SK-N-SH (cell line): ENCODE measurements at regions not wholly inside any gene's neighbourhood (a gene's known extent, or its start where the extent isn't known, plus 50 kb on each side); places are given as distances from the start of the nearest gene placed in this dataset.

ENCODE experiments used
- CTCF ChIP-seq: fragments of 200-600 bp; sonication (generic); IDR thresholded peaks from 2 replicates; pipeline ENCODE4 v1.6.1; 2017; ENCODE audit warnings: antibody characterized with exemption, mild to moderate bottlenecking, moderate library complexity
- ELF1 ChIP-seq: IDR thresholded peaks from 2 replicates; pipeline ENCODE4 v1.4.0; 2012
- NRF1 ChIP-seq: IDR thresholded peaks from 2 replicates; pipeline ENCODE4 v1.6.1; 2012; ENCODE audit warnings: low read depth, mild to moderate bottlenecking, low read length
- PBX3 ChIP-seq: IDR thresholded peaks from 2 replicates; pipeline ENCODE4; 2012
- SIN3A ChIP-seq: IDR thresholded peaks from 2 replicates; pipeline ENCODE4 v1.6.1; 2012; ENCODE audit warnings: low read depth, mild to moderate bottlenecking, low read length, moderate library complexity, borderline replicate concordance
- SMC3 ChIP-seq: IDR thresholded peaks from 2 replicates; pipeline ENCODE4 v1.6.1; 2012; ENCODE audit warnings: low read depth, low read length, improper control_type of control experiment
- TAF1 ChIP-seq: IDR thresholded peaks from 2 replicates; pipeline ENCODE4 v1.6.1; 2012; ENCODE audit warnings: low read depth, mild to moderate bottlenecking, low read length, moderate library complexity, borderline replicate concordance
- TF ChIP-seq, protein P1 (sequence below): fragments of 150-350 bp; IDR thresholded peaks from 2 replicates; pipeline ENCODE4 v1.6.1; 2016; ENCODE audit warnings: mild to moderate bottlenecking, low read depth, low read length
- TF ChIP-seq, protein P2 (sequence below): IDR thresholded peaks from 2 replicates; pipeline ENCODE4 v1.4.0; 2012; ENCODE audit warnings: low read depth

DNA sequence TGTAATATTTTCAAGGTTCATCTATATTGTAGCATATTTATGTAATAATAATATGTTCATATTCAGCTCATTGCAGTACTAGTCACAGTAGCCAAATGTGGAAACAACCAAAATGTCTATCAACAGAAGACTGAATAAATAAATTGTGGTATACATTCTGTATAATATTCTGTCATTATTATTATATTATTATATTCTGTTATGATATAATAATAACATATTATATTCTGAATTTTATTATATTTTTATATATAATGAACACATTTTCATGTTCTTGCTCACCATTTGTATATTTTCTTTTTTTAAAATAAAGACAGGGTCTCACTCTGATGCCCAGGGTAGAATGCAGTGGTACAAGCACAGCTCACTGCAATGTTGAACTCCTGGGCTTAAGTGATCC, 91.2 kb upstream of the STARD3NL start:
- TF ChIP-seq ELF1 (no peak), CTCF (no peak), PBX3 (no peak), TAF1 (no peak), NRF1 (no peak), SMC3 (no peak), SIN3A (no peak)
- TF ChIP-seq, protein P1, sequence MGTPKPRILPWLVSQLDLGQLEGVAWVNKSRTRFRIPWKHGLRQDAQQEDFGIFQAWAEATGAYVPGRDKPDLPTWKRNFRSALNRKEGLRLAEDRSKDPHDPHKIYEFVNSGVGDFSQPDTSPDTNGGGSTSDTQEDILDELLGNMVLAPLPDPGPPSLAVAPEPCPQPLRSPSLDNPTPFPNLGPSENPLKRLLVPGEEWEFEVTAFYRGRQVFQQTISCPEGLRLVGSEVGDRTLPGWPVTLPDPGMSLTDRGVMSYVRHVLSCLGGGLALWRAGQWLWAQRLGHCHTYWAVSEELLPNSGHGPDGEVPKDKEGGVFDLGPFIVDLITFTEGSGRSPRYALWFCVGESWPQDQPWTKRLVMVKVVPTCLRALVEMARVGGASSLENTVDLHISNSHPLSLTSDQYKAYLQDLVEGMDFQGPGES: no peak
- TF ChIP-seq, protein P2, sequence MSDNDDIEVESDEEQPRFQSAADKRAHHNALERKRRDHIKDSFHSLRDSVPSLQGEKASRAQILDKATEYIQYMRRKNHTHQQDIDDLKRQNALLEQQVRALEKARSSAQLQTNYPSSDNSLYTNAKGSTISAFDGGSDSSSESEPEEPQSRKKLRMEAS: no peak
